ENCODE measurements at regions not wholly inside any gene's neighbourhood (a gene's known extent, or its start where the extent isn't known, plus 50 kb on each side); places are given as distances from the start of the nearest gene placed in this dataset.

DNA sequence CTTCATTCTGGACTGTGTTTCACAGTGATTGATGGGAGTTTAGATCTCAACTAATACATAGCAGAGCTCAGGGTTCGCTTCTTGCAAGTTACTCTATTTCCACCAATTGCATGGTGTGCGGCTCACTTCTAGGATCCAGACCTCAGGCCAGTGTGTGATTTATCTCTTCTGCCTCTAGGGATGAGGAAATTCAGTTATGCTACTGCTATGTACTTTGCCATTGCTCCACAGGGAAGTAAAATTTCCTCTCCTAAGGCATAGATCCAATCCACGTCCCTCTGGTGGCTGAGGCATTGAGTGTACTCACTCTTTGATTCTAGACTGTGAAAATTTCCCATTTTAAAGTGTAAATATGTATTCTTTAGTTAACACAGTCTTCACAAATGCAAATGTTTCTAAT, 214.1 kb downstream of the HS3ST3B1 start:
- no peaks in the 10 kb centered on the region for H3K36me3 ChIP-seq
- H3K4me3 ChIP-seq (ENCODE audit: low read depth, low read length), result no peak overlapping the region
- no peak for DNase-seq
- H3K27me3 ChIP-seq (ENCODE audit: insufficient read depth, low read depth, severe bottlenecking), result no peaks in the 10 kb centered on the region
- TF ChIP-seq, protein P1, sequence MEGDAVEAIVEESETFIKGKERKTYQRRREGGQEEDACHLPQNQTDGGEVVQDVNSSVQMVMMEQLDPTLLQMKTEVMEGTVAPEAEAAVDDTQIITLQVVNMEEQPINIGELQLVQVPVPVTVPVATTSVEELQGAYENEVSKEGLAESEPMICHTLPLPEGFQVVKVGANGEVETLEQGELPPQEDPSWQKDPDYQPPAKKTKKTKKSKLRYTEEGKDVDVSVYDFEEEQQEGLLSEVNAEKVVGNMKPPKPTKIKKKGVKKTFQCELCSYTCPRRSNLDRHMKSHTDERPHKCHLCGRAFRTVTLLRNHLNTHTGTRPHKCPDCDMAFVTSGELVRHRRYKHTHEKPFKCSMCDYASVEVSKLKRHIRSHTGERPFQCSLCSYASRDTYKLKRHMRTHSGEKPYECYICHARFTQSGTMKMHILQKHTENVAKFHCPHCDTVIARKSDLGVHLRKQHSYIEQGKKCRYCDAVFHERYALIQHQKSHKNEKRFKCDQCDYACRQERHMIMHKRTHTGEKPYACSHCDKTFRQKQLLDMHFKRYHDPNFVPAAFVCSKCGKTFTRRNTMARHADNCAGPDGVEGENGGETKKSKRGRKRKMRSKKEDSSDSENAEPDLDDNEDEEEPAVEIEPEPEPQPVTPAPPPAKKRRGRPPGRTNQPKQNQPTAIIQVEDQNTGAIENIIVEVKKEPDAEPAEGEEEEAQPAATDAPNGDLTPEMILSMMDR (IDR thresholded peaks at IDR 0.05; ENCODE audit: low read depth, low read length), result no peak
- H3K27ac ChIP-seq, result no peak overlapping the region
- H3K9me3 ChIP-seq (ENCODE audit: severe bottlenecking), result no peaks in the 10 kb centered on the region

DNA sequence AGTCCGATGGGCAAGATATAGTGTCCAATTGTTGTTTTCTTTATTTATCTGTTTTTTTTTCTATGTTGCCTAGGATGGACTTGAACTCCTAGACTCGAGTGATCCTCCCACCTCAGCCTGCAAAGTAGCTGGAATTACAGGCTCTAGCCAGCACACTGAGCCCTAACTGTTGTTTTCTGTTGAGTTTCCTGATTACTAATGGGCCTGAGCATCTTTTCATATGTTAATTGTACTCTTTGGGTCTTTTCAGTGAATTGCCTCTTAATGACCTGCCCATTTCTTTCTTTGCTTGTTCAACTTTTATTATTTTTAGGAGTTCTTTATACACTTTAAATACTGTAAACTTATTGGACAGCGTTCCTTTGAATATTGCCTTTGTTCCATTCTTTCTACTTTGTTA, 213.0 kb downstream of the HS3ST3B1 start:
- DNase-seq, result no peak
- TF ChIP-seq, protein P1 (IDR thresholded peaks at IDR 0.05; ENCODE audit: low read depth, low read length), result no peak
- H3K36me3 ChIP-seq, result no peaks in the 10 kb centered on the region

DNA sequence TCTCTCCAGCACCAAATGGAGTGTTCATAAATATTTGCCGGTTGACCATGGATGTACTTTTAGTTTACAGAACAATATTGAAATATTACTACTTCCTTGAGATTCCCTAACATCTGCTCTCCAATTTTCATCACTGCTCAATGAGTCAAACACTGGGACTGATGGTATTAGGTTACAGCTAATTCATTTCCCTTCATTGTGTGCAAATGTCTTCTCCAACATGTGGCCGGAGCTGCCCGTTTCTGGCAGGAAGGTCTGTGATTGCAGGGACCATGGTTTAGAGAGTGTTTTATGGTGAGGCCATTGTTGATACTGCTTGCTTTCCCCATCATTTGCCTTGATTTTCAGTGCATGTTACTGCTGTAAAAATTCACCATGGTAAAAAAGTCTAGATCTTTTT, 209.3 kb downstream of the HS3ST3B1 start:
- Histone ChIP-seq H3K27ac (no peak overlapping the region), H3K27me3 (ENCODE audit: insufficient read depth, low read depth, severe bottlenecking) (no peaks in the 10 kb centered on the region), H3K36me3 (no peaks in the 10 kb centered on the region), H3K9me3 (ENCODE audit: severe bottlenecking) (no peaks in the 10 kb centered on the region), H3K4me3 (ENCODE audit: low read depth, low read length) (no peak overlapping the region)
- TF ChIP-seq, protein P1 (IDR thresholded peaks at IDR 0.05; ENCODE audit: low read depth, low read length), result no peak
- DNase-seq, result no peak

More for the DNA sequence above, 213.0 kb downstream of the HS3ST3B1 start:
- no peaks in the 10 kb centered on the region for H3K27me3 ChIP-seq (ENCODE audit: insufficient read depth, low read depth, severe bottlenecking)
- H3K9me3 ChIP-seq (ENCODE audit: severe bottlenecking), result no peaks in the 10 kb centered on the region
- no peak overlapping the region for H3K4me3 ChIP-seq (ENCODE audit: low read depth, low read length)
- no peak overlapping the region for H3K27ac ChIP-seq

DNA sequence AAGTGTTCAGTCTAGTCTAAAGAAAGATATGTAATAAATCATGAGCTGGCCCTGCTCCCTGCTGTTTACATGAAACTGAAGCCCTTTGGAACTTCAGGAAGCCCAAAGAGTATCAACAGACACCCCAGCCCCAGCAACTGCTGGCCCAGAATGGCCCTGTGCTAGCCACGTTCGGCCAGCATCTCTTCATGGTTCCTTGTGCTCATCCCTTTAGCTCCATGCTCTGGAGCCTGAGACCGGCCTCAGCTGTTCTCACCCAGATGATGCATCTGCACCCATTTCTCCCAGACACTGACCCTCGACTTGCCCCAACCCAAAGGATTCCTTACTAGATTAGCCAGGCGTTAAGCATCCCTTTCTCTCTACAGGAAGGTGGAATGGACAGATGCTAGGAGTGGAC, 207.3 kb downstream of the HS3ST3B1 start:
- Histone ChIP-seq H3K27me3 (ENCODE audit: insufficient read depth, low read depth, severe bottlenecking) (no peaks in the 10 kb centered on the region), H3K27ac (no peak overlapping the region), H3K9me3 (ENCODE audit: severe bottlenecking) (no peaks in the 10 kb centered on the region), H3K36me3 (no peaks in the 10 kb centered on the region), H3K4me3 (ENCODE audit: low read depth, low read length) (no peak overlapping the region)
- TF ChIP-seq, protein P1 (IDR thresholded peaks at IDR 0.05; ENCODE audit: low read depth, low read length), result no peak
- no peak for DNase-seq

DNA sequence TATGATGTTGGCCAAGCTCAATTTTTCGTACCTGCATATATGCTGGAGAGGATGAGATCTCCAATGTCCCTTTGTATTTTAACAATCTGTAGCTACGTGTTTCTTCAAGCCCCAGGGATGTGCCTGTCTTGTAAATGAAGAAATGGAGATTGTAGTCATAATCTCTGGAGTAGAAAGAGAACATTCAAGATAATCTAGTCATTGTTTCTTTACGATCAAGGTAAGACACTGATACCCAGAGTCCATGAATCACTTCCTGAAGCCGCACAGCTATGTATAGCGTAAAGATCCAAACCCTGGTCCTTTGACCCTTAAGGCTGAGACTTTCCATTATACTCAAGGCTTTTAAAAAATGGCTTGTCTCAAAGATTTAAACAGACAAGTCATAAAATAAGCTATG, 205.5 kb downstream of the HS3ST3B1 start:
- Histone ChIP-seq H3K36me3 (no peaks in the 10 kb centered on the region), H3K27ac (no peak overlapping the region)

DNA sequence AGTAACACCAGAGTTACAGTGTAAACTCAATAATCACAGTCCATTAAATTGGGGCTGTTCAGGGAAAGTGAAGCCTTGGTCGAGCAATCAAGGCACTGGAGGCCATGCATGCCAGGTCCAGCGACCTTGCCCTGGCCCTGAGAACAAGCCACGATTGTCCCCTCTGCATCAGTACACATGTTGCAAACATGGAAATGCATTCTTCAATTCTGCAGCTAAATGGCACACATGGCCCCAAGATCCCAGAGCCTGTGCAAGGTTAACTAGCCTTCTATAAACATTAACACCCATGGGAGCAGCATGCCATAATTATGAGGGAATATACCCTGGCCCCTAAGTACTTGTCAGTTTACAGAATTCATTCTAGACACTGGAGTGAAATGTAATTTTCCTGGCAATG, 204.7 kb downstream of the HS3ST3B1 start:
- DNase-seq, result no peak
- Histone ChIP-seq H3K9me3 (ENCODE audit: severe bottlenecking) (no peaks in the 10 kb centered on the region), H3K27ac (no peak overlapping the region), H3K4me3 (ENCODE audit: low read depth, low read length) (no peak overlapping the region), H3K36me3 (no peaks in the 10 kb centered on the region), H3K27me3 (ENCODE audit: insufficient read depth, low read depth, severe bottlenecking) (no peaks in the 10 kb centered on the region)
- TF ChIP-seq, protein P1 (IDR thresholded peaks at IDR 0.05; ENCODE audit: low read depth, low read length), result no peak

More for the DNA sequence above, 205.5 kb downstream of the HS3ST3B1 start:
- no peaks in the 10 kb centered on the region for H3K27me3 ChIP-seq (ENCODE audit: insufficient read depth, low read depth, severe bottlenecking)
- no peak for DNase-seq
- H3K9me3 ChIP-seq (ENCODE audit: severe bottlenecking), result no peaks in the 10 kb centered on the region
- no peak overlapping the region for H3K4me3 ChIP-seq (ENCODE audit: low read depth, low read length)
- TF ChIP-seq, protein P1 (IDR thresholded peaks at IDR 0.05; ENCODE audit: low read depth, low read length), result no peak

All from WERI-Rb-1 (cell line).